ENCODE measurements at regions not wholly inside any gene's neighbourhood (a gene's known extent, or its start where the extent isn't known, plus 50 kb on each side); places are given as distances from the start of the nearest gene placed in this dataset.

GRCh38 chr6:159582736-159583135, 110.3 kb downstream of the SOD2 start:
- Histone ChIP-seq H4K20me1 (ENCODE audit: control insufficient read depth, insufficient read depth, insufficient read length) (no peaks in the 10 kb centered on the region), H3T11ph (ENCODE audit: low read length) (no peak overlapping the region), H3K23me2 (ENCODE audit: insufficient read length, low read depth, low read length, poor library complexity, severe bottlenecking) (no peaks in the 10 kb centered on the region), H3K79me1 (ENCODE audit: insufficient read depth, low read depth, low read length, poor library complexity, severe bottlenecking) (no peaks in the 10 kb centered on the region), H3K14ac (ENCODE audit: insufficient read depth, low read length) (no peak overlapping the region), H2AFZ (ENCODE audit: low read length) (no peak overlapping the region), H3K27me3 (ENCODE audit: insufficient read depth, low read length) (no peaks in the 10 kb centered on the region), H2BK12ac (ENCODE audit: insufficient read length, low read depth, low read length) (no peak overlapping the region), H2BK5ac (ENCODE audit: insufficient read length, low read length) (no peak overlapping the region), H2BK120ac (ENCODE audit: low read depth, low read length, poor library complexity, severe bottlenecking) (no peak overlapping the region), H3K9ac (ENCODE audit: extremely low read depth, insufficient read length, low read length) (no peak overlapping the region), H3K4me1 (ENCODE audit: insufficient read depth, low read length) (no peaks in the 10 kb centered on the region), H3K79me2 (ENCODE audit: insufficient read depth, low read length) (no peaks in the 10 kb centered on the region), H3K4me2 (ENCODE audit: insufficient read depth, insufficient read length, low read length) (no peak overlapping the region), H4K5ac (ENCODE audit: insufficient read length, low read depth, low read length) (no peak overlapping the region), H2BK15ac (ENCODE audit: low read depth, low read length) (no peak overlapping the region), H3K56ac (ENCODE audit: insufficient read length, low read depth, low read length) (no peak overlapping the region), H3K9me3 (ENCODE audit: control insufficient read depth, low read depth, low read length) (no peaks in the 10 kb centered on the region), H3K18ac (ENCODE audit: insufficient read length, low read depth, low read length) (no peak overlapping the region), H3K27ac (ENCODE audit: insufficient read length, low read depth, low read length) (no peak overlapping the region), H3K4ac (ENCODE audit: low read depth, low read length) (no peak overlapping the region), H2BK20ac (ENCODE audit: low read depth, low read length, poor library complexity, severe bottlenecking) (no peak overlapping the region), H4K8ac (replicated peaks; ENCODE audit: insufficient read length, low read depth, low read length) (no peak overlapping the region), H3K23ac (ENCODE audit: insufficient read length, low read depth, low read length) (no peak overlapping the region), H2AK5ac (ENCODE audit: insufficient read length, low read length) (no peak overlapping the region), H4K91ac (ENCODE audit: insufficient read length, low read depth, low read length) (no peak overlapping the region)
- H3K27ac Mint-ChIP-seq: no peak overlapping the region
- WGBS (ENCODE audit: extremely low coverage, insufficient read length, low lambda C conversion rate): no CpG with 5 or more reads among the region's 8 CpGs
- DNase-seq: no peak
- H3K36me3 Mint-ChIP-seq (ENCODE audit: insufficient read depth in 1 of 3, low read depth in 3 of 3): no peaks in the 10 kb centered on the region
- H3K9me3 Mint-ChIP-seq: peaks cover 0 to 2% of the 10 kb centered on the region in 2 experiments; a peak in 1 of 5 replicates
- no peak for TF ChIP-seq CTCF (conservative IDR thresholded peaks at IDR 0.05)
- peaks cover 2 to 17% of the 10 kb centered on the region in 2 experiments; a peak in 3 of 4 replicates for H3K4me1 Mint-ChIP-seq
- H3K4me3 Mint-ChIP-seq: no peak overlapping the region
- H3K27me3 Mint-ChIP-seq (ENCODE audit: low read depth): peaks cover 3% of the 10 kb centered on the region

Measured in H9 (cell line).